ENCODE measurements at regions not wholly inside any gene's neighbourhood (a gene's known extent, or its start where the extent isn't known, plus 50 kb on each side); places are given as distances from the start of the nearest gene placed in this dataset.
A peak's percentile ranks its signal among the peaks of the same experiment; 100 is the strongest.

GRCh38 chr15:75129788-75130187 lies 71.9 kb upstream of the C15orf39 start:
- DNase-seq (ENCODE audit: low read depth, low spot score), result no peak
- no peak overlapping the region for H3K27ac ChIP-seq

DNA sequence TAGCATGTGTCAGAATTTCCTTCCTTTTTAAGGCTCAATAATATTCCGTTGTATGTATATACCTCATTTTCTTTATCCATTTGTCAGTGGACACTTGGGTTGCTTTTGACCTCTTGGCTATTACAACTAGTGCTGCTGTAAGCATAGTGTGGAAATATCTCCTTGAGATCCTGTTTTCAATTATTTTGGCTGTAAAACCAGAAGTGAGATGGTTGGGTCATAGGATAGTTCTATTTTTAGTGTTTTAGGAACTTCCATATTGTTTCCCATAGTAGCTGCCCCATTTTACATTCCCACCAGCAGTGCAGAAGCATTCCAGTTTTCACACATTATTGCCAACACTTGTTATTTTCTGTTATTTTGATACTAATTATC lies 70.4 kb upstream of the C15orf39 start:
- no peak for DNase-seq (ENCODE audit: low read depth, low spot score)
- no peak overlapping the region for H3K27ac ChIP-seq

DNA sequence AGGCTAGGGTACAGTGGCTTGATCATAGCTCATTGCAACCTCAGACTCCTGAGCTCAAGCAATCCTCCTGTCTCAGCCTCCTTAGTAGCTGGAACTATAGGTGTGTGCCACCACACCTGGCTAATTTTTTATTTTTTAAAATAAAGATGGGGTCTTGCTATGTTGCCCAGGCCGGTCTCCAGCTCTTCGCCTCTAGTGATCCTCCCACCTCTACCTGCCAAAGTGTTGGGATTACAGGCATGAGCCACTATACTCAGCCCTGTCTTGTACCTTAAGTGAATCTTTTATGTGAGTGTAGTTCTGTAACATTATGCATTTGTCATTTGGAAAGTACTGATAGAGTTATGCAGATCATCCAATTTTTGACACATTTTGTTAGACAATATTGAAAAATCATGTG lies 66.9 kb upstream of the C15orf39 start:
- H3K27ac ChIP-seq, result no peak overlapping the region
- DNase-seq (ENCODE audit: low read depth, low spot score), result no peak

DNA sequence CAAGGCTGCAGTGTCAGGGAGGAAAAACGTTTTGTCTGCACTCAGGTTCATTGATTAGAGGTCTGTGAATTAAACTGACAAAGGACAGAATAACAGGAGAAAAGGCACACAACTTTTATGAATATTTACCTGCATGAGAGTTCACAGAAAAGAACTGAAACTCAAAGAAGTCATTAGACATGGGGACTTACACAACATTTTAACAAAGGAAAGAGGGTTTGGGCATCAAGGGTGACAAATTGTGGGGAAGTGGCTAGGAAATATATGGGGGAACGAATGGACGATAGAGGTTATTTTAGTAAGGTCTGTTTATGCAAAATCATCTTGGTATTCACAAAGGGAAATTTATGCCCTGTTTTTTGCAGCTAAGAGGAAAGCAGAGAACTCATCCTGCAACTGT lies 65.6 kb upstream of the C15orf39 start:
- no peak overlapping the region for H3K27ac ChIP-seq
- no peak for DNase-seq (ENCODE audit: low read depth, low spot score)

DNA sequence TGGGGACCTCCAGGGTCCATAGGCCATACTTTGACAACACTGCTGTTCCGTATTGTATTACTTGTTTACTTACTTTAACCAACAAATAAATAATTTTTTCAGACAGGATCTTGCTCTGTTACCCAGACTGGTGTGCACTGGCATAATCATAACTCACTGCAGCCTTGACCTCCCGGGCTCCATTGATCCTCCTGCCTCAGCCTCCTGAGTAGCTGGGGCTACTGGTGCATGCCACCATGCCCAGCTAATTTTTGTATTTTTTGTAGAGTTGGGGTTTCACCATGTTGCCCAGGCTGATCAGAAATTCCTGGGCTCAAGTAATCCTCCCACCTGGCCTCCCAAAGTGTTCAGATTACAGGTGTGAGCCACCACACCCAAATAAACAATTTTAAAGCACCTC lies 64.9 kb upstream of the C15orf39 start:
- H3K27ac ChIP-seq, result no peak overlapping the region
- no peak for DNase-seq (ENCODE audit: low read depth, low spot score)

DNA sequence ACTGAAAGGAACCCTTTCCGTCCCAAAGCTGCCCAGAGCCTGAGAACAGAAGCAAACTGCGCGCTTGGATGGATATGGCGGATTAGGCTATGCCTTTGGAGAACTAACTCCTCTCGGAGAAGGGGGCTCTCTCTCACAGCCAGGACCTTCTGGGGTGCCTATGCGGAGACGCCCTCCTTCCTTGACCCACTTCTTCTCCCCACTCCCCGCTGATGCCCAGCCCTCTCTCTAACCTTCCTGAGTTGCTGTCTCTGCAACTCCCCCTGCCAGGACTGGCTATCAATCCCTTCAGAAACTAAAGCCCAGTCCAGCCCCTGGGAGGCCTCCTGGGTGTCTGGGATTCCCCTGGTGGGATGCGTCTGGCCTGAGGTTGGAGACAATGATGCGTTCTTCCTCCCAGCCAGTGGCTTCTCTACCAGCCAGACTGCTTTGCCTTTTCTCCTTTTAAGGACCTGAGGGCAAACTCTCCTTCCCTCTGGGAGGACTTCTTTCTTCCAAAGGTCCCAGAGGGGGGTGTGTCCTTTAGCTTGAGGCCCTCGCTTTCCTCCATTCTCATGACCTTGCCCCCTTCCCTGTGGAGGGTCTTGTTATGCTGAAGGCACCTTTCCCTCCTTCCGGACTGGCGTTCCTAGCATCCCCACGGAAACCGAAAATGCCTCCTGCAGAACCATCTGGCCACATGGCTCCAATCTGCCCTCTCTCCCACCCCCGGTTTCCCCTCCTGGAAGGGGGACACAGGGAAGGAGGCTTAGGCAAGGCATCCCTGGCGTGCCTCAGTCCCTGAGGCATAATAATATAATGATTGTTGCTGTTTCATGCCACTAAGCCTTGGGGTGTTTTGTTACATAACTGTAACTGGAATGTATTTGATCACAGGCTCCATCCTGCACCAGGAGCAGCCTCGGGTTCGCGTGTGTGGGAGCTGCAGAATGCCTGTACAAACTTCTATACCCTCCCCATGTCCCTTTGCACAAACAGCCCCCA lies 63.4 kb upstream of the C15orf39 start:
- no peak overlapping the region for H3K27ac ChIP-seq
- no peak for DNase-seq (ENCODE audit: low read depth, low spot score)

DNA sequence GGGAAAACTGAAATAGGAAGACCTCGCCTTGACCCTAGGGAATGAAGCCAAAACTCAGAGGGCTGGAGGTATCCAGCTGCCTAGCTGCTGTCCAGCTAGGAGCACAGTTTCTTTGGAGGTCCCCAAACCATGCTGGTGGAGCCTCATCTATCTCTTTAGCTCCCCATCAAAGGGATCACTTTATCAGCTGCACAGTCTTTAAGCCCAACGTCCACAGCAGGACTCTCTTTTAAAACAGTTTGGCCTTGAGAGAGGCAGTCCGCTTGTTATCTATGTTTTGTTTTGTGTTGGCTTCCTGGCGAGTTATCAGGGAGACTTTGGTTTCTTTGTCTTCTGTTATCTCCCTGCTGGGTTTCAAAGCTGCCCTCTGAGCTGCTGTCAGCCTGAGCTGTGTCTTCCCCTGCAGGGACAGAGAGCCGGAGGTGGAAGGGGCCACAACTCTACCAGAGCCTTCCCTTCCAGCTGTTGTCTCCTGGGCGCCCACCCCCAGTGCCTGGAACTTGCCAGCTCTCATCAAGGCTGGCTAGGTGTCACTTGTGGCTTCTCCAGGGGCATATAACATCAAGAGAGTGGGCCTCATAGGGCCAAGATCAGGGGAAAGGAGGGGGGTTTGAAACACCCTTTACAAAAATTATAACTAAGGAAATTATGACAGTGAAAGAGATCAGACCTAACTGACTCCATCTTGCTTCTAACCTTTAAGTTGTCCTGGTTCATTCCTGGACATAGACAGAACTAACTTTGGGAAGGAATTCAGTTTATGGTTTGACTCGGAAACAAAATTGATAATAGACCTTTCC lies 61.4 kb upstream of the C15orf39 start:
- H3K27ac ChIP-seq, result no peak overlapping the region
- no peak for DNase-seq (ENCODE audit: low read depth, low spot score)

- DNase-seq (ENCODE audit: low read depth, low spot score), result no peak
Observed at GRCh38 chr15:75142499-75142898, 59.2 kb upstream of the C15orf39 start.

GRCh38 chr15:75143738-75144334 lies 57.8 kb upstream of the C15orf39 start:
- H3K27ac ChIP-seq, result no peak overlapping the region
- DNase-seq (ENCODE audit: low read depth, low spot score), result no peak

More at GRCh38 chr15:75142499-75142898, 59.2 kb upstream of the C15orf39 start:
- no peak overlapping the region for H3K27ac ChIP-seq

DNA sequence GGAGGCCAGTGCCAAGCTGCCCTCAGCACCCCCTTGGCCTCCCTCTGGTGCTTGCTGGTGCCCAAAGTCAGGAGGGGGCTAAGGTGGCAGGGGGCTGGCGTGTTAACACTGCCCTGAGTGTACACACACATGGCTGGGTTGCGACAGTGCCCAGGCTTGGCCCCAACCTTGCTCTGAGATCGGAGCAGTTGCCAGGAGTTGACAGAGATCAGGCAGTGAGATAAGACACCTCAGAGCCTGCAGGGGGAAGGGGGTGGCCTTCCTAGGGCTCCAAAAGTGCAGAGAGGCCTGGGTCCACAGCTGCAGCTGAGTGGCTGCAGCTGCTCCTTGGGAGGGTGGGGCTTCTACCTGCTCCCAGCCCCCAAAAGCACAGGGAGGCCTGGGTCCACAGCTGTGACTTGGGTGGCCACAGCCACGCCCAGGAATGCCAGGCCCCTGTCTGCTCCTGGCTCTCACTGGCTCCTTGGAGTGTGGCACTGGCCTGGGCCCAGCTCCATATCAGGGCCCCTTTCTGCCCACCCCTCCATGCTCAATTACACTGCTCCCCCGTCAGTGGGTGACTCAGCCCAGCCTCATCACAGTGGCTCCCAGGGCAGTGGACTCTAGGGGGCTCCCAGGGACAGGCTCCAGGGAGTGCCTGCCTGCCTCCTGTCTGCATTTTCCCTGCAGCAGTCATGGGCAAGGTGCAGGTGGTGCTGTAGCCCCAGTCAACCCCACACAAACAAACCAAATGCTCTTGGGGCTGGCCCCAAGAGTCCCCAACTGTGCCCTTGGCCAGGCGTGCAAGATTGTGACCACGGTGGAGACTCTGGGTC lies 56.4 kb upstream of the C15orf39 start:
- DNase-seq (ENCODE audit: low read depth, low spot score), result no peak
- no peak overlapping the region for H3K27ac ChIP-seq

GRCh38 chr15:75148280-75148679 lies 53.4 kb upstream of the C15orf39 start:
- DNase-seq (ENCODE audit: low read depth, low spot score), result no peak
- H3K27ac ChIP-seq, result no peak overlapping the region

DNA sequence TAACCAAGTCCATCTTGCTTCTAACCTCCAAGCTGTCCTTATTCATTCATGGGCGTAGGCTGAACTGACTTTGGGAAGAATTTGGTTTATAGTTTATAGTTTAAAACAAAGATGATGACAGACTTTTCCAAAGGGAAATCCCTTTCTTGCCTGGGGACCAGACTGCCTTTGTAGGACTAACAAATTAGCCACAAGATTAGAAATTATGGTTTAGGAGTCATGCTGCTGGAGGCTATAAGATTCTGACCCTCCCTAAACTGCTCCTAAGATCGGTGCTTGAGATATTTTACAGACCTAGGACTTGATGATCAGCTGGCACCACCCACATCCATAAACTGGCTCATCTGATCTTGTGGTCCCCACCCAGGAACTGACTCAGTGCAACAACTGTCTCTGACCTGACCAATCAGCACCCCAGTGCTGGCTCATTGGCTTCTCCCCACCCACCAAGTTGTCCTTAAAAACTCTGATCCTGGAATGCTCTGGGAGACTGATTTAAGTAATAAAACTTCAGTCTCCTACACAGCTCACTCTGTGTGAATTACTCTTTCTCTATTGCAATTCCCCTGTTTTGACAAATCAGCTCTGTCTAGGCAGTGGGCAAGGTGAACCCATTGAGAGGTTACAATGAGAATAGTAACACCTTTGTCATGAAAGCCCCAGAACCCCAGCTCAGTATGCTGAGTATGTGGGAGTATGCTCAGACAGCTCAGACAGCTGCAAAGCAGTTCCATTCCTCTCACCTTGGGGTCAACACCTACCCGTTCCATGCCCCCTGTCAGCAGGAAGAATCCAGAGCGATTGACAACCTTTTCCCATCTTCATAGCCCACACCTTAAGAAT lies 51.6 kb upstream of the C15orf39 start:
- H3K27ac ChIP-seq, result peak overlapping the region; percentile 87
- DNase-seq (ENCODE audit: low read depth, low spot score), result peak; percentile 85

DNA sequence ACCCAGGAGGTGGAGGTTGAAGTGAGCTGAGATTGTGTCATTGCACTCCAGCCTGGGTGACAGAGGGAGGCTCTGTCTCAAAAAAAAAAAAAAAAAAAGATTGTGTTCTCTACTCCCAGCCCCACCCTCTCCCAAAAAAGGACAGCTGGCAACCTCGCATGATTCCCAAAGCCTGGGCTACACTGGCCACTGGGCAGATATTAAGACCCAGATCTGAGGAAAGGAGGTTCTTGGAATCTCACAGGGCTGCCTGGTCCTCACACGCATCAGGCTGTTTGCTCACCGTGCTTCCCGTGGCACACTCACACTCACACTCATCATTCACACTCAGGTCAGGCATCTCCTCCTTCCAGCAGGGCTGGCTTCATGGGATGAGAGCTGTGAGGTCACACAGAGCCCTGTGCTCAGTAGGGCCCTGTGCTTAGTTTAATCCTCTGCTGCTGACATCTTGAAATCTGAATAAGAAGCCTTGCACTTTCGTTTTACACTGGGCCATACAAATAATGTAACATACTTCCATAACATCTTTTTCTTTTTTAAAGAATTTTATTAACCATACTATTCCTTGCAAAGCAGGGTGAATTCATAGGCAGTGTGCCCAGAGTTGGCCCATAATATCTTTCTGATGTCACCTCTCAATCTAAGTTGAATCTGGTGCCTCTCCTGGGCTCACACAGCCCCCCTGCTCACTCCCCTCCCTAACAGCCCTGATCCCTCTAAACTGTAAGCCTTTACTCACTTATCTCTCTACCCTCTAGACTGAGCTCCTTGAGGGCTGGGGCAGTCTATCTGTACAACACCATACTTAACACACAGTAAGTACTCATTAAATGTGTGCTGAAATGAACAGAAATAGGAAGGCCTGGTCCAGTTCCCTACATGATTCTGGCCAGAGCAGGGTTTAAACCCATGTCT lies 50.2 kb upstream of the C15orf39 start:
- DNase-seq (ENCODE audit: low read depth, low spot score), result no peak
- H3K27ac ChIP-seq, result peak overlapping the region; percentile 87
